Tibial nerve (tissue), 3 donors: ENCODE measurements at regions not wholly inside any gene's neighbourhood (a gene's known extent, or its start where the extent isn't known, plus 50 kb on each side); places are given as distances from the start of the nearest gene placed in this dataset.

Experiments used
- CTCF ChIP-seq, 5 experiments: fragments of 200-600 bp in 3 of 5; fragments of 450-650 bp in 2 of 5; sonication (generic) in 3 of 5; IDR thresholded peaks; one replicate each; pipeline ENCODE4 v1.5.1; 2016 to 2019; ENCODE audit warnings: antibody characterized with exemption in 5 of 5, mild to moderate bottlenecking in 3 of 5, moderate library complexity in 2 of 5
- POLR2A ChIP-seq, 2 donors: fragments of 450-650 bp; IDR thresholded peaks; one replicate each; pipeline ENCODE4 v1.6.1; 2017; ENCODE audit warnings: antibody characterized with exemption in 2 of 2, mild to moderate bottlenecking in 2 of 2, moderate library complexity in 2 of 2

- TF ChIP-seq CTCF (IDR thresholded peaks at IDR 0.05) = no peak
- TF ChIP-seq POLR2A (IDR thresholded peaks at IDR 0.05) = no peak
Measured at GRCh38 chr7:1384113-1384415, 75.2 kb downstream of the MICALL2 start.
